ENCODE measurements at regions not wholly inside any gene's neighbourhood (a gene's known extent, or its start where the extent isn't known, plus 50 kb on each side); places are given as distances from the start of the nearest gene placed in this dataset.

- DNase-seq = no peak
These were observed 976.7 kb downstream of the TTLL7 start for GRCh38 chr1:83022206-83022605.

DNA sequence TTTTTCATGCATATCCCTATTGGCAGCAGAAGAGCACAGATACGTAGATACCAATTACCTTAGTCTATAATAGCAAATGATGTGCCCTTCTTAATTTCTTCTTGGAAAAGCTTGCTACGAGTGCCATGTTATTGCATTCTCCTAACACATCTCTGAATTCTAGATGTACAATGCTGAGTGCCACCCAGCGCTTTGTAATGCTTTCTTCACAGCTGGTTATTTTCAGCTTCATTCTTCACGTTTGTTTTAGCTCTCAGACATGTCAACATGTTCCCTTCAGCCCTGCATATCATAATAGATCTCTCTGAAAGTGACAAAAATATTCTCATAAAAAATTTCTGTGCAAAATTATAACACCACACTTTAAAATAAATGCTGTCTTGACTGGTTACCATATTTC is 981.2 kb downstream of the TTLL7 start:
- no peak for DNase-seq

DNA sequence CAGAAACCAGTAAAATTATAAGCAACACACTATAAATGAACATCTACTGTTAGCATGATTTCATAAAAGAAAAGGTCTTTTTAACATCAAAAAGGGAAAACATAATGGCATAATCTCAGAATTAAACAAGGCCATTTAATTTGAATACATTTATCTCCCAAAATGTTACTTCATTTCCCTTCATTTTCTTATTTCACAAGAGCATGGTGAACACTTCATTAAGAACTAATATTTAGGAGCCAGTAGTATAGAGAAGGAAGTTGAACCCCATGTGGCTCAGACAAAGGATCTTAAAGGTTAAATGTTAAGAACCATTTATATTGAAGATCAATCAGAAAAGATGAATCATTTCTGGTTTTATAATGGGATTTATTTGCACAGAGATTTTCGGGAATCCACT is 981.7 kb downstream of the TTLL7 start:
- DNase-seq = no peak

GRCh38 chr1:83016354-83016849 is 982.5 kb downstream of the TTLL7 start:
- no peak for DNase-seq

GRCh38 chr1:83015163-83015562 is 983.8 kb downstream of the TTLL7 start:
- no peak for DNase-seq

DNA sequence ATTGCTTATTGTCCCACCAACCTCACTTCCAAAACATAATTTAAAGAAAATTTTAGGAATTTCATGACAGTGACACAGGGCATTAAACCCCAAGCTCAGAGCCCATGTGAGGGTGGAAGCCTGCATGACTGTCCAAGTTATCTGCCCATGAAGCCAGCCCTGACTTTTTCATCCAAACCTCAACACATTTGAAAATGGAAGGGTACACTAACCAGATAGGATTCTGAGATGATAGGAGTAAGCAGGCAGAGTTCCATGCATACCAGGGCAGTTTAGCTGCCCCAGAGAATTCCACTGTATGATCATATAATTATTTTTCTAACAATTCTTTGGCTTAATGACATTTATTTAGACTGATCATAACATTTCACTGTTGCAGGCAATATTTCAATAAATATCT is 986.0 kb downstream of the TTLL7 start:
- DNase-seq = no peak

DNA sequence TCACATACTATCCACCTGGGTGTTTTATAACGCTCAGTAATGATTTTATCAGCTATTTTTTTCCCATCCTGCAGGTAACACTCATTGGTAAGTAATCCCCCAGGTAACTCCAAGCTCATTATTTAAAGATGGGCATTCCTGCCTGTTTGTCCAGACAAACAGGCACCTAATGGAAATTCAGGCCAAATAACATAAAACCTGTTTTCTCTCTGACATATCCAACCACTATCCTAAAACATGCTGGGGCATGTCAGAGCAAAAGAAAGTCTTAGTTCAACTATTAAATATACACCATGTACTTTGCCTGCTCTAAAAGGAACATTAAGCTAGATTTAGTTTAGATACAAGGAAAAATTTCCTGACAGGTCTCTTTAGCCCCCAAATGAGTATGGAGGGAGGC is 987.7 kb downstream of the TTLL7 start:
- no peak for DNase-seq

DNA sequence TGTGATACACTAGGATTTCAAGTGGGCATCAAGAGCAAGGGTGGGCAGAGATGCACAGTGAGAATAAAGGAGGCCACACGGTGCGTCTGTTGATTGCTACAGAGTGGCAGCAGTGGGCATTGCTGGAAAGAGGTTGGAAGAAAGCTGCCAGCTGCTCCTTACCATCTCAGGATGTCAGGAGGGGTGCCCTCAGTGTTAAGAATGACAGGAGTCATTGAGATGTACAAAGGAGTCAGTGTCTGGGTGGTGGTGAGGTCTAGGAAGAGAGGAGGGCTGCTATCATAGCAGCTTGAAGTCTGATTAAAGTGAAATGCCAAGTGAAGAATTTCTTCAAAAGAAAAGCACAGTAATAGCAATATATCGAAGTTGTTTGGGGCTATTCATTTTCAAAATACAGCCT is 992.7 kb downstream of the TTLL7 start:
- no peak for DNase-seq

GRCh38 chr1:83000286-83000685 is 998.6 kb downstream of the TTLL7 start:
- DNase-seq = no peak

DNA sequence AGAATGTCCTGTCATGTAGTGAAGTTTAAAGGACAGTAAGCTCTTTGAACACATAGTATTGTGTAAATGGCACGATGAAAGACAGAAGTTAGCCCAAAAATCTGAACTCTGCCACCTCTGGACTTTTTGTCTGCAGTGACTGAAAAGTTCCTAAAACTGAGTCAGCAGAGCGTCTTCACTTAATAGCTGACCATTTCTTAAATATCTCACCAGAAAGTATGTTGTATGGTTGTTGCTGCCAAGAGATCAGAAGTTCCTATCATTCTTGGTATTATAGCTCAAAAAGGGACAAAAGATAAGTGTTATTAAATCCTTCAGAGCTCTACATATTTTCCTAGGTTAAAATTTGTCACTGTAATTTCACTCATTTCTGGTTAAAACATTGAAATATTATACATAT is 1003.0 kb downstream of the TTLL7 start:
- DNase-seq = no peak

DNA sequence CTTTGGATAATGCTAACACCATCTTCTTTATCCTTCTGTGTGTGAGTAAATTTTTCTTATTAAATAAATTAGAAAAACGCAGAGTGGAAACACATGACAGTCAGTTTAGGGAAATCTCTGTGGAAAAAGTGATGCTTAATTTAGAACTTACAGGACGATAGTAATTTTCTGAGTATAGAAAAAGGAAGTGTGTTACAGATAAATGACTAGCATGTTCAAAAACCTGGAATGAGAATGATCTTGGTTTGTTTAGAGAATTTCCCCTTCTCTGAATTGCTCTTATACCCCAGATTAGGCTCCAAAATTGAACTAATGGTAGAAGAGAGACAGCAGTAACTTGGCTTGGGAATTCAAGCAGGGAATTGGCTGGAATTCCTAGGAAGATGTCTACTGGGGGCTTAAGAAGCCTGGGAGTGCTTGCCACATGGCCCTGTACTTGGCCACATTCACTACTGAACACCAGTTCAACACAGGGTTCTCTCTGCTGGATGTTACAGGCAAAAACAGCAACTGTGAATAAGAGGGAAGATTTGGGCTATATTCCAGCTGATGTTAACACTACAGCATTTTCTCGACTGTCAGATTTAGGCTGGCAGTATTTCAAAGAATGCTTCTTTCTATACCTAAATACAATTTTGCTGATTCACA is 1004.2 kb downstream of the TTLL7 start:
- peak; percentile 30 for DNase-seq

GRCh38 chr1:82991569-82991968 is 1007.4 kb downstream of the TTLL7 start:
- no peak for DNase-seq

DNA sequence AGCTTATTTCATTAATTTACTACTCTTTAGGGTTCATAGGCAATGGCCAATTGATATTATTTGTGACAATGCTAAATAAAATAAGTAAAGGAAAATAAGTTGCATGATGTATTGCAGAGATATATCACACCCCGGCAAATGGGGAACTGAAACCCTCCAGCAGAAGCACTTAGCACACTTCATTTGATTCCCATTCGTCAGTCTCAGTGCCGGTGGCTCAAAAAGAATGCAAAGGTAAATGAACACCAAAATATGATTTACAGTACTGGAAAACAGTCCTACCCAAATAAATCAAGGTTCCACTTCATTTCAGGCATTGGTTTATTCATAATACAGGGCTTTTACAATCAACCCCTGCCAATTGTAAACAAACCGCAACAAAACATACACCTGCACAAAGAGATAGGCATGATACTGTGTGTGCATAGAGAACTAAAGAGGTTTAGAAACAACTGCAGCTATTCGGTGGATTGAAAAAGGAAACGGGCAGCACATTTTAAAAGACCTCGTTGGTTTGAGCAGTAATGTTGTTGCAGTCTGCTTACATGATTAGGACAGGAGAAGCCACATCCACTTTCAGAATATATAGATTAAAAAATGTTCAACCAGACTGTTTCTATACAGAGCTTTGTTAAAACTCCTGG is 1019.2 kb downstream of the TTLL7 start:
- DNase-seq = no peak

DNA sequence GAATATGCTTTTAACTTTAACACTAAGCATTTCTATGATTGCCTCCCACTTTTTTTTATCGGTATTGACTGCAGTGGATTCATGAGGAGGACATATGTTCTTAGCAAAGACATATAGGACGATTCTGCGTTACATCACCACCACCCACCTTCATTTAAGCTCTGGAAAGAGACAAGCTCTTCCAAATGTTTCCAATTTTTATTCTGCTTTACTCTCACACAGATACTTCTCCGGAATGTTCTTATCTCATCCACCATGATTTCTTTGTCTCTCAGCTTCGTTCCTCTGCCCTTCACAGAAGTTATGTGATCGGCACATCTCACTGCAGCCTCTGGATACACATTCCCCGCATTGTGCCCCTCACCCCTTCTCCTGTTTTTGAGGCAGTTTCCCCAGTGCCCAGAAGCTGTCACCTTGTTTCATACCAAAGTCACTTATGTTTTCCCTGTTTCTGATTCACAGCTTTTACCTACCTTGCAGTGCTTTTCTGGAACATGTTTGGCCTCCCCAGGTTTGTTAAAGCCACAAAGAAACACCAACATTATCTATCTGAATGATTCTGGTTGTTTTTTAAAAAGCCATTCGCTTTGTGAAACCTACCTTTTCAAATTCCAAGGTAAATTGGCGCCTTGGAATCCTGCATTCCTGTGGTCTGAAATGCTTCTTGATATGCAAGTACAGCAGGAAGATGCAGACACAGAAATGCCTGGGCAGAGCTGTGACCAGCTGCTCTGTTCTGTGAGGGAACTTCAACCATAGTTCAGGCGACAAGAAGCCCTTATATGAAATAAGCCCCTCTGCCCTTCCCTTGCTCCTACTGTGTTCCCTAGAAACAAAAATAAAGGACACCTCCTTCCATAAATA is 1020.2 kb downstream of the TTLL7 start:
- no peak for DNase-seq

DNA sequence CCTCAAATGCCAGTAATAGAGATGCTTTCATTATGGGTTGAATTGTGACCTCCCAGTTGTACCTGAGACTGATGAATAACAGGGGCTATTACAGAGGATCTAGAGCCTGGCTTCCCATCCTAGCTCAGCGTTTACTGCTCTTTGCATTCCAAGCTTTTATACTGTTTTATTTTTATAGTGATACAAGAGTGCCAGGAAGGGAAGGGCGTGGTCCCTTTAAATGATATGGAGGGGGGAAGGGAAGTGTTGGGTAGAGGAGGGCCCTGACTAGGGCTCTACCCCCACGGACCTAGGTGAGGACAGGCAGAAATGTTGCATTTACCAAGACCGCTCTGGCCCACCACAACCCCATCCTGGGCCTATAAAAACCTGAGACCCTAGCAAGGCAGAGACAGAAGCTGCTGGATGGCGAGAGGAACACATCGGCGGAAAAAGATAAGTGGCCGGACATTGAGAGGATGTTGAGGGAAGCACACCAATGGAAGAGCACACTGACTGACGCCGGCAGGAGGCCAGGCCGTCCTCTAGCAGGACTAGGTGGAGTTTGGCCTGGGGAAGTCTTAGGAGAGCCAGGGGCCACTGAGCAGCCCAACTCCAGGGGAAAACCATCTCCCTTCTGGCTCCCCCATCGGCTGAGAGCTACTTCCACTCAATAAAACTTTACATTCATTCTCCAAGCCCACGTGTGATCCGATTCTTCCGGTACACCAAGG is 1025.9 kb downstream of the TTLL7 start:
- no peak for DNase-seq

DNA sequence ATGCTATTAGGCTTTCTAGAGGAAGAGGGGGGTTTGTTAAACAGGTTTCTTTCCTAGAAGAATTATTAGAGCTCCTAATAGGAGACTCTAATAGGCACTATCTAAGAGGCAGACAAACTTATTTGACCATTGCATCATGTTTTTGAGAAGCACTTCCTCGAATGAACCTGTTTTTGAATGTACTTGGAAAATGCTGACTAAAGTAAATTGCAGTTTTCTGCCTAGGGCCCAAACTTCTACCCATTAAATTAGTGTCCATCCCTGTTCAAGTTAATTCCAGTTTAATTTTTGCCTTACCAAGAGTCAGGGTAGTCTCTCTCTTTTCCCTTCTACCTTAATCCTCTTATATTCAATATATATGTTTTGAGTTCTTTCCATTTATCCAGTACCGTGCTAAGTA is 1029.6 kb downstream of the TTLL7 start:
- DNase-seq = no peak

DNA sequence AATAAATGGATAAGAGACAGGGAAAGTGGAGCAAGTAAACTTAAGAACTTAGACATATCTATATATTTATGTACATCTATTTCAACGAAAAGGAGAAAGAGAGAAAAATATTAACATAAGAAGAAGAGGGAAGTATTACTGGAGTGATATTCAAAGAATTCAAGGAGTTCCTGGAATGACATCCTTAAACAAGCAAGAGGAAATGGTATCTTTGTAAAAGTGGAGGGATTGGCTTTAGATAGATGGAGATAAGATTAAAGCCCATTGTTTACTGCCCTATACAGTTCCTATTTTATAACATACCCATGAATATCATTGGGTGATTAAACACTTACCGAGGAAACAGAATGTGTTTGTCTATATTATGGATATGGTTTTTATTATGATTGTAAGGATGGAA is 1036.3 kb downstream of the TTLL7 start:
- DNase-seq = no peak

DNA sequence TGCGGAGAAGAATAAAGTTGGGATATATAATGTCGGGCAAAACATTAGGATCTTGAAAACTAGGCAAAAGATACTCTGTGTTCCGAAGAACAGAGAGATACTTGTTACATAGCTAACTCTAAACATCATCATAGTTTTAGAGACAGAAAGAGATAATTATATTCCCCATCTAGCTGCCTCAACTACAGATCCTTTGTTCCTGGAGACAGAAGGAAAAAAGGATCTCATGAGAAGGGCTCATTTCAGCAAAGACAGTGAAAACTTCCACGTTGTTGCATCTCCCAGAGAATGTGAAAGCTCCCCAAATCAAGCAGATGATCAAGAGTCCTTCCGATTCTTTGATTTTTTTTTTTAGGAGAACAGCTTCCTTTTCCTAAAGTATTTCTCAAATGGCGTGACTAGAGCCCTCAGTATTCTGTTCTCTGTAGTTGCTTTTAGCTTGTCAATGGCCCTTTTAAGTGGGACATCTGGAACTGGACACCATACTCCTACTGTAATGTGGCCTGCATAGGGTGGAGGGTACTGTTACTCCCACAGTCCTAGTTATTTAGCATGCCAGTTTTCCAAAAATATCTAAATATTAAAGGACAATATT is 1048.2 kb downstream of the TTLL7 start:
- DNase-seq = no peak

DNA sequence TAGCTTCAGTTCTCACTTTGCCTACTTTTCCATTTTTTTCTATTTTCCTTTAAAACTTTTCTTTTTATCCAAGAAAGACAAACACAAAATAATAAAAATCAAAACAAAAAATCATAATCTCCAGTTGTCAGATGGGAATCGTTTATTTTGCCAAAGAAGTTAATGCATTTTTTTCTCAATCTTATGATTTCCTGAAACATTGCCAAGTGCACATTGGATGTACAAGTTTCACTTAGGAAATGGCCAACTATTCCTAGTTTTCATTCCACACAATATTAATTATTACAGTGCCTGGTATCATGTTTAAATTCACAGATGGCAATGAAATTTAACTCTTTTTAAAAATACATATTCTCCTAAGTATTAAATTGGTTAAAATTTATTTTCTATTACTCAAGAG is 1050.5 kb downstream of the TTLL7 start:
- DNase-seq = no peak

DNA sequence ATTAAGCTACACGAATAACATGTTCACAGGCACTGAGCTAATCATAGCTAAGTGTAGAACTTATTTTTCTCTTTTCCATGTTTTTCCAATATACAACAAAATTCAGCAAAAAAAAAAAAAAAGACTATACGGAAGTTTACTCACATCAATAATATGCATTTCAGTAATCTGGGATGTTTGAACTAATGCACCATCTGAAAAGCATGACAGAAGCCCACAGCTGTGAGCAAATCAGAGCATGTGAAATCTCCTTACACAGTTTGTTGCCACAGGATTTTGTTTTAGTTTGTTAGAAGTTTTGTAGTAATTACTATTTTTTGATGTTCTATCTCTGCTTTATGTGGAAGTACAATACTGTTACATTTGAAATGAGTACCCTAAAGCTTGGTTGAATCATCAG is 1051.7 kb downstream of the TTLL7 start:
- no peak for DNase-seq

- no peak for DNase-seq
These were observed 1052.8 kb downstream of the TTLL7 start for GRCh38 chr1:82946096-82946605.

GRCh38 chr1:82944822-82945221 is 1054.1 kb downstream of the TTLL7 start:
- DNase-seq = no peak
